Suprapubic skin (tissue), 4 donors: ENCODE measurements at regions not wholly inside any gene's neighbourhood (a gene's known extent, or its start where the extent isn't known, plus 50 kb on each side); places are given as distances from the start of the nearest gene placed in this dataset.

ENCODE experiments used
- DNase-seq, 2 donors: peaks; one replicate each; pipeline ENCODE4 v3.0.0-alpha.2; 2019; ENCODE audit warnings: low spot score in 2 of 2
- H3K27ac ChIP-seq: fragments of 200-600 bp; sonication (generic); one replicate; pipeline ENCODE4 v1.5.1; 2019
- H3K27me3 ChIP-seq: fragments of 200-600 bp; sonication (generic); one replicate; pipeline ENCODE4 v1.5.1; 2019
- H3K36me3 ChIP-seq: fragments of 200-600 bp; sonication (generic); one replicate; pipeline ENCODE4 v1.5.1; 2019
- H3K4me1 ChIP-seq: fragments of 200-600 bp; sonication (generic); one replicate; pipeline ENCODE4 v1.5.1; 2019
- H3K4me3 ChIP-seq: fragments of 200-600 bp; sonication (generic); one replicate; pipeline ENCODE4 v1.5.1; 2019; ENCODE audit warnings: mild to moderate bottlenecking
- H3K9me3 ChIP-seq: fragments of 200-600 bp; sonication (generic); one replicate; pipeline ENCODE4 v1.5.1; 2019
- EP300 ChIP-seq: sonication (generic); formaldehyde crosslinking; IDR thresholded peaks from one replicate; pipeline ENCODE4 v1.6.1; 2017; ENCODE audit warnings: antibody characterized with exemption
- POLR2A ChIP-seq, 2 donors: fragments of 450-650 bp; IDR thresholded peaks; one replicate each; pipeline ENCODE4 v1.6.1; 2017; ENCODE audit warnings: antibody characterized with exemption in 2 of 2, mild to moderate bottlenecking in 2 of 2, moderate library complexity in 2 of 2
- POLR2AphosphoS5 ChIP-seq, 3 donors: sonication (generic); formaldehyde crosslinking; IDR thresholded peaks; one replicate each; pipeline ENCODE4 v1.6.1; 2017; ENCODE audit warnings: antibody characterized with exemption in 3 of 3
- WGBS: methylation state at CpG from one replicate; pipeline ENCODE4 v1.1.5; 2018; 5-methylcytosine and 5-hydroxymethylcytosine counted together
- TF ChIP-seq, protein P1 (sequence below), 2 donors: fragments of 200-600 bp in 1 of 2; fragments of 450-650 bp in 1 of 2; sonication (generic) in 1 of 2; IDR thresholded peaks; one replicate each; pipeline ENCODE4 v1.5.1; 2016 to 2019; ENCODE audit warnings: antibody characterized with exemption in 2 of 2, mild to moderate bottlenecking in 1 of 2, moderate library complexity in 1 of 2

DNA sequence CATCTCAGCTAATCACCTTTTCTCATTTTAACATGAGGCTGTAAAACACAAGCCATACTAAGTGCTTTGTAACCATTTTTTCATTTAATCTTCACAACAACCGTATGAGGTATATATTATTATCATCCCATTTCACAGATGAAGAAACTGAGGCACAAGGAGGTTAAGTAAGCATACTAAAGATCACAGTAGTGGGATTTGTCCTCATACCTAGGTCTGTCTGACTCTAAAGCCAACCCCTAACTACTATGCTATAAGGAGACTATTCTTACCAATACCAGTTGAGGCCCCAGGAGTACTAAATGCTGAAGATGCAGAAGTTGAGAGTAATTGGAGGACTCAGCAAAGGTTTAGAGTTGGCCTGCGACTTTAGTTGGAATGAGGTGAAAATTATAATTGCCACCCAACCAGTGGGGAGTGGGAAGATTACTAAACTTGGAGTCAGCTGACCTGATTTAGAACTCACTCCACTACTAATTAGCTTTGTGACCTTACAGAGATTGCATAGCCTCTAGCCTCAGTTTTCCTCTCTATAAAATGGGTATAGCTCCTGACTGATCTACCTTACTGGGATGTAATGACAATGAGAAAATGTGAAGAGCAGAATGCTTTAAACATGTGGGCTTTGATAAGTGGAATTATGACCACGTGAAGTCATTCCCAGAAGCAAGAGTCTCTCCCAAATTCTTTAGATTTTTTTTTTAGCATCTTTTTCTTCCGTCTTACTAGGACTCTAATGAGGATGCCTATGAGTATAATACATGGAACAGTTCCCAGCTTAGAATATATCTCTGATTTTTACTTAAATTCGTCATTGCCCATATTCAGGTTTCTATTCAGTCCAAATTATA is 85.8 kb upstream of the IPO9 start:
- 85% methylated on average over 5 of the region's 5 CpGs for WGBS
- Histone ChIP-seq H3K36me3 (no peaks in the 10 kb centered on the region), H3K4me3 (no peak overlapping the region), H3K27ac (no peak overlapping the region), H3K9me3 (no peaks in the 10 kb centered on the region), H3K4me1 (peaks cover 51% of the 10 kb centered on the region), H3K27me3 (no peaks in the 10 kb centered on the region)
- no peak for DNase-seq
- TF ChIP-seq POLR2A (IDR thresholded peaks at IDR 0.05) (no peak), EP300 (no peak), POLR2AphosphoS5 (IDR thresholded peaks at IDR 0.05) (no peak)
- TF ChIP-seq, protein P1, sequence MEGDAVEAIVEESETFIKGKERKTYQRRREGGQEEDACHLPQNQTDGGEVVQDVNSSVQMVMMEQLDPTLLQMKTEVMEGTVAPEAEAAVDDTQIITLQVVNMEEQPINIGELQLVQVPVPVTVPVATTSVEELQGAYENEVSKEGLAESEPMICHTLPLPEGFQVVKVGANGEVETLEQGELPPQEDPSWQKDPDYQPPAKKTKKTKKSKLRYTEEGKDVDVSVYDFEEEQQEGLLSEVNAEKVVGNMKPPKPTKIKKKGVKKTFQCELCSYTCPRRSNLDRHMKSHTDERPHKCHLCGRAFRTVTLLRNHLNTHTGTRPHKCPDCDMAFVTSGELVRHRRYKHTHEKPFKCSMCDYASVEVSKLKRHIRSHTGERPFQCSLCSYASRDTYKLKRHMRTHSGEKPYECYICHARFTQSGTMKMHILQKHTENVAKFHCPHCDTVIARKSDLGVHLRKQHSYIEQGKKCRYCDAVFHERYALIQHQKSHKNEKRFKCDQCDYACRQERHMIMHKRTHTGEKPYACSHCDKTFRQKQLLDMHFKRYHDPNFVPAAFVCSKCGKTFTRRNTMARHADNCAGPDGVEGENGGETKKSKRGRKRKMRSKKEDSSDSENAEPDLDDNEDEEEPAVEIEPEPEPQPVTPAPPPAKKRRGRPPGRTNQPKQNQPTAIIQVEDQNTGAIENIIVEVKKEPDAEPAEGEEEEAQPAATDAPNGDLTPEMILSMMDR (IDR thresholded peaks at IDR 0.05) = no peak

DNA sequence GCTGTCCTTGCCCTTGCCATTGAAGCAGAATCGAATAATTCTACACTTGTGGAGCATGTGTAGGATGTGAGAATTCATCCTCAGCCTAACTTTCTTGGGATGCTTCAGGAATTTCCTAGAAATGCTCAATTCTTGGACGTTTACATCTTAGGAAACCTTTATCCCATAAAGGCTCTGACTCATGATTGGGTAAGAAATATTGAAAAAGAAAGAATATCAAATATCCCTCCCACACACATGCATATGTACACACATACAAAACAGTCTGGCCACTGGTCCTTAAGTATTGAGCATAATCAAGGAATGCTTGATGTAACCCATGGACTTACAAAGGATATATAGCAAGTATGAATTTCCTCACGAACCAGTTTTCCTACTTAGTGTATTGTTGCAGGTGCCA is 83.9 kb upstream of the IPO9 start:
- H3K36me3 ChIP-seq = no peaks in the 10 kb centered on the region
- WGBS = 64% methylated on average over 3 of the region's 3 CpGs
- TF ChIP-seq, protein P1 (IDR thresholded peaks at IDR 0.05) = no peak
- TF ChIP-seq POLR2A (IDR thresholded peaks at IDR 0.05) (no peak), EP300 (no peak), POLR2AphosphoS5 (IDR thresholded peaks at IDR 0.05) (no peak)

DNA sequence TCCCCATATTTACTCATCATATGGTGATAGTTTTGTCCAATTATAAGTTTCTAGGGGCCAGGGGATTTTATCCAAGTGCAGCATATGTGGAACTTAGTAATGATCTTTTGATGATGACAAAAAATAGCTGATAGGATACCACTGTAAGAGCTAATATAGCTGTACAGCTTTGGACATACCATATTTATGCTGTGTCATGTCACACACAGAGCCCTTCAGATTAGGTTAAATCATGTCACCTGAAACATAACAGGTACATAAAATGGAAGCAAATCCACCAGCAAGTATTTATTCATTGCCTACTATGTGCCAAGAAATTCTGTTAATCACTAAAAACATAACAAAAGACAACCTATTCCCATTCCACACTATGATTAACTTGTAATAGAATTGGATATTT is 82.8 kb upstream of the IPO9 start:
- H3K27ac ChIP-seq = no peak overlapping the region
- no peak overlapping the region for H3K4me3 ChIP-seq
- H3K4me1 ChIP-seq = peaks cover 39% of the 10 kb centered on the region
- H3K9me3 ChIP-seq = no peaks in the 10 kb centered on the region
- no peaks in the 10 kb centered on the region for H3K36me3 ChIP-seq
- H3K27me3 ChIP-seq = no peaks in the 10 kb centered on the region
- no peak for TF ChIP-seq POLR2AphosphoS5 (IDR thresholded peaks at IDR 0.05)
- no peak for TF ChIP-seq POLR2A (IDR thresholded peaks at IDR 0.05)
- TF ChIP-seq EP300 = no peak
- TF ChIP-seq, protein P1 (IDR thresholded peaks at IDR 0.05) = no peak
- DNase-seq = no peak

More for the DNA sequence above, 83.9 kb upstream of the IPO9 start:
- Histone ChIP-seq H3K27me3 (no peaks in the 10 kb centered on the region), H3K4me3 (no peak overlapping the region), H3K27ac (no peak overlapping the region), H3K4me1 (peaks cover 41% of the 10 kb centered on the region), H3K9me3 (no peaks in the 10 kb centered on the region)
- no peak for DNase-seq

DNA sequence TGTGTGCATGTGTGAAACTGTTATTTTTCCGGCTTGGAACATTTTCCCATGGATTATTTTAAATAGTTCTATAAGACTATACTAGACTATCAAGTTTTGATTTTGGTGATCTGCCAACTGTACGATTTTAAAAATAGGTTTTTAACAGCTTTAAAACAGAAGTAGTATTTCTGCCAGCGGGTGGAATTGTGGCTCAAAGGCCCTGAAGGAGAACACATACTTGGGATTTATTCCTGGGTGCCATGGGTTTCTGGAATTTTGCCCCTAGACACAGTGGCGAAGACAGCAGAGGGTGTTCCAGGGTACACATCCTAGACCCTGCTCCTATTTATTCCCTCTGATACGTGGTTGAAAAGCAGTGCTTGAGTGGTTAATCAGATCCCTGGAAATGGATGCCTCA is 81.7 kb upstream of the IPO9 start:
- no peaks in the 10 kb centered on the region for H3K36me3 ChIP-seq
- DNase-seq = no peak
- no peak overlapping the region for H3K4me3 ChIP-seq
- 62% methylated on average over 5 of the region's 5 CpGs for WGBS
- no peaks in the 10 kb centered on the region for H3K9me3 ChIP-seq
- TF ChIP-seq POLR2A (IDR thresholded peaks at IDR 0.05) (no peak), EP300 (no peak), POLR2AphosphoS5 (IDR thresholded peaks at IDR 0.05) (no peak)
- TF ChIP-seq, protein P1 (IDR thresholded peaks at IDR 0.05) = no peak
- no peaks in the 10 kb centered on the region for H3K27me3 ChIP-seq
- peaks cover 32% of the 10 kb centered on the region for H3K4me1 ChIP-seq
- H3K27ac ChIP-seq = no peak overlapping the region

DNA sequence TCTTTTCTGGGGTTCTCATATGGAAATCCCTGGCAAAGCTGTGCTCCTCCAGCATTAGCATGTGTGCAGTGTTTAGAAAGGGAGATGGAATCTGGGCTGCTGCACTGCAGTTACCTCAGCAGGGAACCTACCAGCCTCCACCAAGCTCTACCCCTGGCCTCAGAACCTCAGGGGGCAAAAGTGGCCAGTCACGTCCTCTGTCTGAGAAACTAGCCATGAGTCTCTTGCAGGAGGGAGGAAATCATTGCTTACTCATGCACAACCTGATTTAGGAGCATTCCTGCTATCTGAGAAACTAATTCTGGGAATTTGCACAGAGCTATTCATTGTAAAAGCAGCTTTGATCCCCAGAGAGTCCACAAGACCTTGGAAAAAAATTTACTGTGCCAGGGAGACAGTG is 80.6 kb upstream of the IPO9 start:
- no peaks in the 10 kb centered on the region for H3K36me3 ChIP-seq
- no peak overlapping the region for H3K27ac ChIP-seq
- no peak overlapping the region for H3K4me3 ChIP-seq
- no peak for DNase-seq
- peaks cover 24% of the 10 kb centered on the region for H3K4me1 ChIP-seq
- TF ChIP-seq, protein P1 (IDR thresholded peaks at IDR 0.05) = no peak
- TF ChIP-seq EP300 (no peak), POLR2A (IDR thresholded peaks at IDR 0.05) (no peak)
- no CpG with 5 or more reads among the region's 1 CpG for WGBS
- H3K27me3 ChIP-seq = no peaks in the 10 kb centered on the region
- H3K9me3 ChIP-seq = no peaks in the 10 kb centered on the region
